GM18508 (cell line): ENCODE measurements at regions not wholly inside any gene's neighbourhood (a gene's known extent, or its start where the extent isn't known, plus 50 kb on each side); places are given as distances from the start of the nearest gene placed in this dataset.
"Not testable (repeated sequence)": the region's sequence is repeated elsewhere in the genome, so short reads cannot be mapped to it uniquely, and the experiment has no call there.

Experiments used
- ATAC-seq: cut with Tn5 transposase; IDR thresholded peaks from one replicate; pipeline ENCODE4 v1.9.1; 2021; ENCODE audit warnings: moderate number of reproducible peaks; ENCODE audit not compliant: insufficient read depth, unreplicated experiment

DNA sequence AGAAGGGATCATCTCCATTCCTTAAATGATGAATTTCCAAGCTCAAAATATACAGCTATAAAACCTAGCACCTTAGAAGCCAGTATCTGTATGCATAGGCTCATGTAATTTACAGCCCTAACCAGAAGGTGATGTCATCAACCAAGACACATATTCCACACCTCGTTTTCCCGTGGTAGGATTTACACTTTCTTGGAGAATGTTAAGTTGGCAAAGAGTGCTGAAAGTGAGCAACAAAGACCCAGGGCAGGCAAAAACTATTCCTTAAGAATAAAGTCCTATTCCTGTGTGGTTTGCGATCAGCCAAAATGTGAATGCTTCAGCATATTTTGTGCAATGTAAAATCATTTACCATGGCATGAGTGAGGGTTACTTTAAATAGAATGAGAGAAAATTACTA is 247.1 kb downstream of the OSR1 start:
- ATAC-seq = no peak

- ATAC-seq = no peak
Observed at GRCh38 chr2:19109518-19109917, 248.9 kb downstream of the OSR1 start.

- ATAC-seq = no peak
Observed at GRCh38 chr2:19106376-19106775, 252.0 kb downstream of the OSR1 start.

DNA sequence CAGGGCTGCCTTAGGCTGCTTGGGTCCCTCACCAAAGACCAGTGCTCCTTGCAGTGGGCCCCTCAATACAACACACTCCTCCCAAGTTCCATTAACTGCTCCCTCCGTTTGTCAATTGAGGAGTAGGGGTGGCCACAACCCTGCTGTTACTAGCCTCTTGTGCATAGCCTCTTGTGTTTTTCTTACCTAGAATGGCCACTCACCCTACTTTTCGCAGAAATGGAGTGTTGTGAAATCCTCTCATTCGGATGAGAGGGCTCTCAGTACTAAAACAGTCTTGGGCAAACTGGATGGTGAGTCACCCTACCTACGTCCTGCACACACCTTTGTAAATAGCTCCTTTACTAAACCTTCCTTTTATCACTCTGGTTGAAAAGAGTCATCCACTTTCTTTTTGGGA is 253.9 kb downstream of the OSR1 start:
- no peak for ATAC-seq

DNA sequence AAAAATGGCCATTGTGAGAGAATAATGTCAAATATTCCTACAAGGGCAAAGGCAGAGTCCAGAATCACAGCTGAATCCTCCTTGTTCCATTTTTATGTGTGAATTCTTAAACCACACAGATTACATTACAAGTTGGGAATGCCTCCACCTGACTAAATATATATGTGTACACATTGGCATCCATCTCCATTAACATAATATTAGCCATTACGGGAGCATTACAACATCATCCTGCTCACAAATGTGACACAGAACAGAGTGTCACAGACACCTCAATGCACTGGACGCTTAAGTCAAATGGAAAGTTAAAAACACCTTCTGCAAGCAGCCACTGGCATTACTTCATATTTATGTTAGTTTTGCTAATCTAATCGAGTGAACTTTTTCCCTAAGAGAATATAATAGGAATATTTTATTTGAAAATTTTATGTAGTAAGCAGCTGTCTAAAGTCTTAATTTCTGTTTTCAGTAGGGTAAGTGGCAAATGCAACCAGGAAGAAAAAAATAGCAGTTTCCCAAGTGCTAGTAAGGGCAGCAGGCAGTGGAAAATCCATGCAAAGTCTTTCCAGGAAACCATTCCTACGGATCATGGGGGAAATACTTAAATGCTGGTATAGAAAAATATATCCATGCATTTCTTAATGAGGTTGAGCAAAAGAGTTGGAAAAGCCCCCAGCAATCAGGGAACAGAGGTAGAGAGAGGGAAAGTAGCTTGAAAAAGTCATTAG is 255.6 kb downstream of the OSR1 start:
- no peak for ATAC-seq

GRCh38 chr2:19101968-19102367 is 256.5 kb downstream of the OSR1 start:
- ATAC-seq = no peak

- ATAC-seq = no peak
Observed at GRCh38 chr2:19100570-19100969, 257.9 kb downstream of the OSR1 start.

DNA sequence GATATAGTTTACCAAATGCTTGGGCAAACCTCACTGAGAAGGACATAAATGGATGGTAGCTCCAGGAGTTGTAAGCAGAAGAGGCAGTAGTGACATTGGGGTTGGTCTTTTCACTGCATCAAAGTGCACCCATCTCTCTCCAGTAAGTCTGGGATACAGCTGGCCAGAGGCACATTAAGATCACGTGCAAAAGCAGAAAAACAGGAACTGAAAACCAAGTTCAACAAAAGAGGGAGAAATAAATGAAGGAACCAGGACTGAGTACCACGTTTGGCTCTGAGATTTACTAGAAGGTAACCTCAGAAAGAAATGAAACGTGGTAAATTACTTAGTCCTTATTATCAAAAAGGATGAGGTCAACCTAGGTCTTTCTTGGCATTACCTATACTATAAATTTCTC is 259.2 kb downstream of the OSR1 start:
- no peak for ATAC-seq

- no peak for ATAC-seq
Observed at GRCh38 chr2:19098467-19099160, 259.8 kb downstream of the OSR1 start.

DNA sequence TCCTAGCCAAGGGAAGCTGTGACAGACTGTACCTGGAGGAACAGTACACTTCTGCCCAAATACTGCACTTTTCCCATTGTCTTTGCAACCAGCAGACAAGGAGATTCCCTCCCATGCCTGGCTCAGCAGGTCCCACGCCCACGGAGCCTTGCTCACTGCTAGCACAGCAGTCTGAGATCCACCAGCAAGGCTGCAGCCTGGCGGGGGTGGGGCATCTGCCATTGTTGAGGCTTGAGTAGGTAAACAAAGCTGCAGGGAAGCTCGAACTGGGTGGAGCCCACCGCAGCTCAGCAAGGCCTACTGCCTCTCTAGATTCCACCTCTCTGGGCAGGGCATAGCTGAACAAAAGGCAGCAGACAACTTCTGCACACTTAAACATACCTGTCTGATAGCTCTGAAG is 268.9 kb downstream of the OSR1 start:
- not testable (repeated sequence) for ATAC-seq

- no peak for ATAC-seq
Observed at GRCh38 chr2:19086231-19086651, 272.2 kb downstream of the OSR1 start.

DNA sequence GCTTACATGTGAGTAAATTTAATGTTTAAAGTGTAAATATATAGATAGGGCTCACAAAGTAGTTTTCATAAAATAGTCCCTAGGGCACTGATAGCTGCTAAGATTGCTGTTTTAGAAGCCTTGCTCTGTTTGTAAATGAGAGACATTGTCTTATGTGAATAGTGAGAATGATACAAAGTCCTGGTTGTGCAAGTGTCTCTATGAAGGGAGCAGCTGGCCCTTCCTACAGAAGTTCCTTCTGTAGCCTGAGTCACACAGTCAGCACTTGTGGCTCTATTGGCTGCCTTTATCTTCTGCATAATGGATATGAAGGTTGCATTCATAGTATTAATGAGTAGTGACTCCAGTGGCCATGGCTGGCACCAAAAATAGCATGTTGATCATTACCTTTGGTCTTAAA is 279.7 kb downstream of the OSR1 start:
- ATAC-seq = no peak

DNA sequence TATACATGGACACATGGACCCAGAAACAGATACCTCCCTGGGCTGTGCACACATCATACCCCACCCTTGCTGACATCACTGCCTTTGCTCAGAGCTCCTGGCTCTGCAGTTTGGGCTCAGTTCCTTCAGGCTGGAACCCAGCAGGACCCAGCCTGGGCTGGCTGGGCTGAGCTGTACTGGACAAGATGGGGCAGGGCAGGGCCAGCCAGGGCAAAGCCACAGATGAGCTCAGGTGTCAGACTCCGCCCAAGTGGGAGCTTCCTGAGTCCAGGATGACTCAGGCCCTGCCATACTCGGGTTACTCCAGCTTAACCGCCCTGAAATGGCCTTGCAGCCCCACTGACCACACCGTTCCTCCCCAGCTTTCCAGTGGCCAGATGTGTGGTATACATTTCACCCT is 284.9 kb downstream of the OSR1 start:
- no peak for ATAC-seq

GRCh38 chr2:19072161-19072560 is 286.3 kb downstream of the OSR1 start:
- ATAC-seq = no peak

GRCh38 chr2:19070886-19071285 is 287.5 kb downstream of the OSR1 start:
- ATAC-seq = no peak

- no peak for ATAC-seq
Observed at GRCh38 chr2:19068206-19068605, 290.2 kb downstream of the OSR1 start.

DNA sequence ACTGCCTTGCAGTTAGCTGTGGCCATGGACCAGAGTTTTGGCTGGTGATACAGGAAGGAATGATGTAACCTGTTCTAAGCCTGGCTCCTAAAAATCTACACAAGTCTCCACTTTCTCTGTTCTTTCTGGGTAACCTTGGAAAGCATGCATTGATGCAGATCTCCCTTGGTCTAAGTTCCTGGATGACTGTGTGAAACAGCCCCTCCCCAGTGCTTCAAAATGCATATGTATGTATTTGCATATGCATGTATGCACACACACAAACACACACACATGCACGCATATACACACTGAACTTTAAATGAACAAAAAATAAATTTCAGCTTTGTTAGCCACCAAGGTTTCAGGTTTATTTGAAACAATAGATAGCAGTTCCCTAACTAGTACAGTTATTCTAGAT is 296.1 kb downstream of the OSR1 start:
- no peak for ATAC-seq

- no peak for ATAC-seq
Observed at GRCh38 chr2:19059076-19059475, 299.3 kb downstream of the OSR1 start.

DNA sequence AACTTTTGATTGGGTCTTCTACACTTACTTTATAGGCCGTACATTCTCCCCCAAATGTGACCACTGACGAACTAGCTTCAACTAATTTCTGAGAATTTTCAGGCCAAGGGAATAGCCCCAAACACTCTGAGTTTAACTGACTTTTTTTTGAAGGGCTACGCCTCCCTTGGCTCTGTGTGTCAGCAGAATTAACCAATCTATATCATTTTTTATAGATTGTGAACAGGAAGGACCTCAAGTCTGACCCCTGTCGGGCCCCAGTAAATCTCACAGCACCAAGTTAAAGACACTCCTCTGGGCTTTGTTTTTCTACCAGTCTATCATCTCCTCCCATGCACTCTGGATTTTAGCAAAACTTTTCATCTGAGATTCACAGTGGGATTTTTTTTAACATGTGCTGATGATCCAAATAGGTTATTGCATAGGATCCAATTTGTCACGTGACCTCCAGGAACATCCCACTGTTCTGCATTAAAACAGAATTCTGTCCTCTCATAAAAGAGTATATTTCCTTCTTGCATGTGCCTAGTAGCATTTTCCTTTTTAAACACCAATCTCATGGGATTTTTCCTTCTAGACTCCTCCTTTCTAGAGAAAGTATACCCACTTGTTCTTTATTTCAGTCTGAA is 307.1 kb downstream of the OSR1 start:
- no peak for ATAC-seq

GRCh38 chr2:19050354-19050753 is 308.1 kb downstream of the OSR1 start:
- no peak for ATAC-seq

DNA sequence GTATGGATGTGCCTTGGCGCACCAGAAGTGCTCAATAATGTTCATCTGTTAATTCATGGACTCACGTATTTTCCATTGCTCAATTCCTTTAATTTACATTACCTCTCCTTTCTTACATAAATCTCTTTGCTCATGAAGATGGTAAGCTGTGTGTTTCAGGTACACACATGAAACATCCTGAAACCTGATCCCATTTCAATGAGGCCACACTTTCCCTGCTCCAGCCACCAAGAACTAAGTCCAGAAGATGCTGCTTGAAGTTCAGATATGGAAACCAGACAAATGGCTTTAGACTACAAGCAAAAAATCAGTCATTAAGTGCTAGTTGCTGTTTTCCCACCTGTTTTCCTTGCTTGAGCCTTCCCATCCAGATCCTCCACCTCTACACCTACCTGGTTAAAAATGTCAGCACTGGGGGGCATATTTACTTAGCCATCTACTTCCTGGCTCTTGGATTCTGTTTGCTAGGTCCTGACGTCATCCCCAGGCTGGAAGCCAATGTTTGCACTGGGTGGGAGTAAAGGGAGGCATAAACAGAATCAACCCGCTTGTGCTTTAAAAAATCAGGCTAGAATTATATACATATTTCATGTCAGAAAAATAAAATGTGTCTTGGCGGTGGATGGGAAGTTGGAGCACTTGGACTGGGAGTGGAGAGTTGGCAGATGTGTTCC is 309.7 kb downstream of the OSR1 start:
- no peak for ATAC-seq
